ENCODE measurements at regions not wholly inside any gene's neighbourhood (a gene's known extent, or its start where the extent isn't known, plus 50 kb on each side); places are given as distances from the start of the nearest gene placed in this dataset.

GRCh38 chrX:150308532-150309157, 54.5 kb upstream of the MAMLD1 start:
- no peak for DNase-seq

- DNase-seq: no peak
These were observed 52.7 kb upstream of the MAMLD1 start for GRCh38 chrX:150310417-150310816.

- DNase-seq: no peak
These were observed 52.2 kb upstream of the MAMLD1 start for GRCh38 chrX:150310881-150311280.

- no peak for DNase-seq
These were observed 50.2 kb upstream of the MAMLD1 start for GRCh38 chrX:150312931-150313330.

Data from amniotic stem cell (primary cell).